ENCODE measurements at regions not wholly inside any gene's neighbourhood (a gene's known extent, or its start where the extent isn't known, plus 50 kb on each side); places are given as distances from the start of the nearest gene placed in this dataset.

- FAIRE-seq: no peak
- Histone ChIP-seq H3K4me3 (ENCODE audit: extremely low read depth in 1 of 4, insufficient read depth in 2 of 4, low read depth in 3 of 4, low read length in 4 of 4) (no peak overlapping the region), H3K18ac (ENCODE audit: extremely low read depth, low read length) (no peak overlapping the region), H3K23ac (ENCODE audit: insufficient read length) (no peak overlapping the region), H2BK20ac (ENCODE audit: low read length) (no peak overlapping the region), H2BK15ac (ENCODE audit: low read length) (no peak overlapping the region), H2BK12ac (ENCODE audit: low read depth, low read length) (no peak overlapping the region), H2BK120ac (replicated peaks; ENCODE audit: low read depth, low read length) (no peak overlapping the region), H3K9me3 (ENCODE audit: insufficient read depth in 2 of 2, low read depth in 1 of 2, low read length in 1 of 2) (no peaks in the 10 kb centered on the region), H4K20me1 (replicated peaks in 1 of 2; ENCODE audit: control insufficient read depth in 1 of 2, insufficient read depth in 2 of 2, low read length in 2 of 2) (no peaks in the 10 kb centered on the region), H3K4me2 (ENCODE audit: insufficient read depth in 1 of 2, low read depth in 2 of 2, low read length in 2 of 2) (no peak overlapping the region), H3K27me3 (replicated peaks in 1 of 4; ENCODE audit: control insufficient read depth in 3 of 4, extremely low read depth in 1 of 4, insufficient read depth in 3 of 4, low read length in 3 of 4) (no peaks in the 10 kb centered on the region), H4K8ac (ENCODE audit: extremely low read depth, insufficient read depth, low read length) (no peak overlapping the region), H3K14ac (ENCODE audit: insufficient read length) (no peak overlapping the region), H4K91ac (replicated peaks; ENCODE audit: insufficient read length, low read length) (no peak overlapping the region), H3K56ac (replicated peaks; ENCODE audit: insufficient read length, low read depth, low read length) (no peak overlapping the region), H3K27ac (ENCODE audit: low read depth, low read length) (no peak overlapping the region), H3K4me1 (replicated peaks in 1 of 4; ENCODE audit: control insufficient read depth in 3 of 4, insufficient read depth in 4 of 4, low read length in 3 of 4) (peaks cover 0 to 4% (median 0%) of the 10 kb centered on the region in 4 experiments; a peak in 1 of 7 replicates), H3K9ac (replicated peaks in 1 of 4; ENCODE audit: extremely low read depth in 1 of 4, low read depth in 3 of 4, low read length in 3 of 4) (no peak overlapping the region), H3K79me2 (ENCODE audit: control insufficient read depth in 1 of 2, insufficient read depth in 2 of 2, low read length in 2 of 2) (no peaks in the 10 kb centered on the region), H3K23me2 (ENCODE audit: low read depth, low read length) (no peaks in the 10 kb centered on the region), H4K5ac (ENCODE audit: insufficient read length, low read depth, low read length) (no peak overlapping the region), H2AFZ (ENCODE audit: low read length) (no peak overlapping the region), H3K79me1 (ENCODE audit: low read depth, low read length) (no peaks in the 10 kb centered on the region), H3K4ac (replicated peaks; ENCODE audit: insufficient read length, low read depth, low read length) (no peak overlapping the region), H2BK5ac (ENCODE audit: low read depth, low read length) (no peak overlapping the region), H3K36me3 (ENCODE audit: control insufficient read depth in 2 of 4, insufficient read depth in 4 of 4, low read length in 3 of 4) (no peaks in the 10 kb centered on the region), H2AK5ac (ENCODE audit: low read depth, low read length) (no peak overlapping the region)
- POLR2A ChIA-PET (ENCODE audit: partially characterized antibody): no interaction called here
- TF ChIP-seq EP300 (IDR thresholded peaks at IDR 0.05; ENCODE audit: borderline replicate concordance in 1 of 2, low read depth in 2 of 2, low read length in 2 of 2) (no peak), USF2 (IDR thresholded peaks at IDR 0.05; ENCODE audit: low read length) (no peak), SIN3A (conservative IDR thresholded peaks at IDR 0.05 in 1 of 2, IDR thresholded peaks at IDR 0.05 in 1 of 2; ENCODE audit: low read depth in 1 of 2, low read length in 2 of 2) (no peak), ATF2 (IDR thresholded peaks at IDR 0.05; ENCODE audit: low read length) (no peak), CTCF (IDR thresholded peaks at IDR 0.05; ENCODE audit: control extremely low read depth in 1 of 3, insufficient read depth in 1 of 3, low read depth in 1 of 3, low read length in 3 of 3) (no peak), MAFK (IDR thresholded peaks at IDR 0.05; ENCODE audit: low read depth, low read length) (no peak), SIRT6 (IDR thresholded peaks at IDR 0.05; ENCODE audit: low read length) (no peak)
- CTCF ChIA-PET (ENCODE audit: partially characterized antibody): no interaction called here
- no peak for DNase-seq (ENCODE audit: low read depth in 1 of 2, low spot score in 2 of 2)
Measured at GRCh38 chr5:155144956-155145355, 131.4 kb downstream of the KIF4B start.

Measured in H1 (cell line).